H1 (cell line): ENCODE measurements at regions not wholly inside any gene's neighbourhood (a gene's known extent, or its start where the extent isn't known, plus 50 kb on each side); places are given as distances from the start of the nearest gene placed in this dataset.

Experiments used
- CTCF ChIA-PET: fragments of 300-600 bp; sonication (Branson Sonifier 250); formaldehyde crosslinking; loops from one replicate; lab custom pipeline; 2021; ENCODE audit not compliant: partially characterized antibody; lab: Charles Lee
- POLR2A ChIA-PET: fragments of 300-600 bp; sonication (Branson Sonifier 250); formaldehyde crosslinking; loops from one replicate; lab custom pipeline; 2021; ENCODE audit warnings: inconsistent platforms; ENCODE audit not compliant: partially characterized antibody; lab: Charles Lee
- DNase-seq, 2 experiments: peaks; one replicate each; pipeline versions ENCODE4 v3.0.0 to v3.0.0-alpha.2; 2010 to 2022; ENCODE audit warnings: low spot score in 2 of 2, low read depth in 1 of 2, mixed read lengths in 1 of 2
- FAIRE-seq: peaks from 2 replicates; lab custom pipeline; 2011; peaks lifted over from hg19 to GRCh38; lab: Jason Lieb, UNC
- H2AFZ ChIP-seq: 2 replicates; pipeline ENCODE4 v1.8.1; 2012; ENCODE audit warnings: low read length, inconsistent platforms
- H2AK5ac ChIP-seq: 2 replicates; pipeline ENCODE4 v1.6.1; 2013; ENCODE audit warnings: low read depth, low read length
- H2BK120ac ChIP-seq: replicated peaks from 2 replicates; pipeline ENCODE3; 2013; ENCODE audit warnings: low read depth, low read length, inconsistent platforms
- H2BK12ac ChIP-seq: 2 replicates; pipeline ENCODE4 v1.6.1; 2013; ENCODE audit warnings: low read depth, low read length
- H2BK15ac ChIP-seq: 2 replicates; pipeline ENCODE4 v1.6.1; 2013; ENCODE audit warnings: low read length
- H2BK20ac ChIP-seq: 2 replicates; pipeline ENCODE4 v1.6.1; 2013; ENCODE audit warnings: low read length
- H2BK5ac ChIP-seq: 2 replicates; pipeline ENCODE4 v1.6.1; 2013; ENCODE audit warnings: low read depth, low read length
- H3K14ac ChIP-seq: 2 replicates; pipeline ENCODE4 v1.6.1; 2013; ENCODE audit warnings: inconsistent platforms; ENCODE audit not compliant: insufficient read length
- H3K18ac ChIP-seq: 2 replicates; pipeline ENCODE4 v1.6.1; 2013; ENCODE audit warnings: low read length; ENCODE audit errors: extremely low read depth
- H3K23ac ChIP-seq: 2 replicates; pipeline ENCODE4 v1.6.1; 2013; ENCODE audit warnings: inconsistent platforms; ENCODE audit not compliant: insufficient read length
- H3K23me2 ChIP-seq: 2 replicates; pipeline ENCODE4 v1.6.1; 2013; ENCODE audit warnings: low read depth, low read length
- H3K27ac ChIP-seq: 2 replicates; pipeline ENCODE4 v1.6.1; 2011; ENCODE audit warnings: low read depth, low read length, inconsistent platforms
- H3K27me3 ChIP-seq, 4 experiments: replicated peaks in 1 of 4; 1 replicate in 1 of 4; 2 replicates in 3 of 4; pipeline versions ENCODE4 v1.6.1 to v1.8.1; 2011 to 2013; ENCODE audit warnings: low read length in 3 of 4, mild to moderate bottlenecking in 3 of 4, inconsistent platforms in 2 of 4, mixed read lengths in 2 of 4, moderate library complexity in 1 of 4; ENCODE audit not compliant: control insufficient read depth in 3 of 4, insufficient read depth in 3 of 4; ENCODE audit errors: extremely low read depth in 1 of 4
- H3K36me3 ChIP-seq, 4 experiments: 2 replicates each; pipeline versions ENCODE4 v1.6.1 to v1.8.1; 2011 to 2013; ENCODE audit warnings: mild to moderate bottlenecking in 4 of 4, low read length in 3 of 4, moderate library complexity in 2 of 4, control low read depth in 1 of 4, inconsistent platforms in 1 of 4; ENCODE audit not compliant: insufficient read depth in 4 of 4, control insufficient read depth in 2 of 4
- H3K4ac ChIP-seq: replicated peaks from 2 replicates; pipeline ENCODE3; 2013; ENCODE audit warnings: low read length, low read depth, mixed read lengths, inconsistent platforms; ENCODE audit not compliant: insufficient read length
- H3K4me1 ChIP-seq, 4 experiments: replicated peaks in 1 of 4; 1 replicate in 1 of 4; 2 replicates in 3 of 4; pipeline versions ENCODE4 v1.6.1 to v1.8.1; 2011 to 2013; ENCODE audit warnings: low read length in 3 of 4, inconsistent platforms in 2 of 4, mixed read lengths in 1 of 4; ENCODE audit not compliant: insufficient read depth in 4 of 4, control insufficient read depth in 3 of 4
- H3K4me2 ChIP-seq, 2 experiments: 2 replicates each; pipeline versions ENCODE4 v1.6.1 to v1.8.1; 2011 to 2013; ENCODE audit warnings: low read depth in 2 of 2, low read length in 2 of 2, control low read depth in 1 of 2, inconsistent platforms in 1 of 2, mild to moderate bottlenecking in 1 of 2; ENCODE audit not compliant: insufficient read depth in 1 of 2
- H3K4me3 ChIP-seq, 4 experiments: fragments of 200-600, 300-600 bp in 1 of 4; sonication (generic), shearing (Covaris generic), sonication (Bioruptor Twin) in 1 of 4; 2 replicates each; pipeline versions ENCODE4 v1.5.1 to v1.8.1; 2011 to 2016; ENCODE audit warnings: low read length in 4 of 4, low read depth in 3 of 4, control low read depth in 2 of 4, inconsistent platforms in 2 of 4, mild to moderate bottlenecking in 2 of 4, mixed read lengths in 1 of 4, moderate library complexity in 1 of 4; ENCODE audit not compliant: insufficient read depth in 2 of 4; ENCODE audit errors: extremely low read depth in 1 of 4
- H3K56ac ChIP-seq: replicated peaks from 2 replicates; pipeline ENCODE3; 2013; ENCODE audit warnings: low read depth, mild to moderate bottlenecking, mixed read lengths, low read length, inconsistent platforms; ENCODE audit not compliant: insufficient read length
- H3K79me1 ChIP-seq: 2 replicates; pipeline ENCODE4 v1.6.1; 2013; ENCODE audit warnings: low read depth, low read length, control low read depth
- H3K79me2 ChIP-seq, 2 experiments: 2 replicates each; pipeline versions ENCODE4 v1.6.1 to v1.8.1; 2012 to 2013; ENCODE audit warnings: low read length in 2 of 2, mild to moderate bottlenecking in 2 of 2, inconsistent platforms in 1 of 2; ENCODE audit not compliant: insufficient read depth in 2 of 2, control insufficient read depth in 1 of 2
- H3K9ac ChIP-seq, 4 experiments: replicated peaks in 1 of 4; 1 replicate in 1 of 4; 2 replicates in 3 of 4; pipeline versions ENCODE4 v1.6.1 to v1.8.1; 2011 to 2013; ENCODE audit warnings: low read depth in 3 of 4, low read length in 3 of 4, control low read depth in 2 of 4, mild to moderate bottlenecking in 2 of 4, moderate library complexity in 2 of 4, inconsistent platforms in 1 of 4; ENCODE audit errors: extremely low read depth in 1 of 4
- H3K9me3 ChIP-seq, 2 experiments: 2 replicates each; pipeline versions ENCODE4 v1.6.1 to v1.8.1; 2012 to 2013; ENCODE audit warnings: mild to moderate bottlenecking in 2 of 2, moderate library complexity in 2 of 2, control low read depth in 1 of 2, inconsistent platforms in 1 of 2, low read depth in 1 of 2, low read length in 1 of 2, mixed read lengths in 1 of 2; ENCODE audit not compliant: insufficient read depth in 2 of 2
- H4K20me1 ChIP-seq, 2 experiments: replicated peaks in 1 of 2; 2 replicates each; pipeline versions ENCODE3 to v1.8.1; 2011 to 2013; ENCODE audit warnings: inconsistent platforms in 2 of 2, low read length in 2 of 2, mild to moderate bottlenecking in 1 of 2; ENCODE audit not compliant: insufficient read depth in 2 of 2, control insufficient read depth in 1 of 2
- H4K5ac ChIP-seq: 2 replicates; pipeline ENCODE4 v1.6.1; 2013; ENCODE audit warnings: low read length, low read depth, mixed read lengths, inconsistent platforms; ENCODE audit not compliant: insufficient read length
- H4K8ac ChIP-seq: 2 replicates; pipeline ENCODE4 v1.8.0; 2013; ENCODE audit warnings: mild to moderate bottlenecking, moderate library complexity, low read length, inconsistent platforms; ENCODE audit not compliant: insufficient read depth; ENCODE audit errors: extremely low read depth
- H4K91ac ChIP-seq: replicated peaks from 2 replicates; pipeline ENCODE3; 2013; ENCODE audit warnings: low read length, mixed read lengths, inconsistent platforms; ENCODE audit not compliant: insufficient read length
- EP300 ChIP-seq, 2 experiments: IDR thresholded peaks; 1 replicate in 1 of 2; 2 replicates in 1 of 2; pipeline ENCODE4 v1.6.1; 2011 to 2012; ENCODE audit warnings: low read depth in 2 of 2, low read length in 2 of 2, mild to moderate bottlenecking in 2 of 2, borderline replicate concordance in 1 of 2, inconsistent platforms in 1 of 2, moderate library complexity in 1 of 2
- PHF8 ChIP-seq: fragments of 200-600 bp; sonication (generic); conservative IDR thresholded peaks from 2 replicates; pipeline ENCODE4 v1.7.1; 2012; ENCODE audit warnings: low read depth, mild to moderate bottlenecking, inconsistent platforms, low read length, moderate library complexity
- POLR2AphosphoS5 ChIP-seq: IDR thresholded peaks from 2 replicates; pipeline ENCODE4 v1.6.1; 2011; ENCODE audit warnings: low read depth, low read length
- POU5F1 ChIP-seq: IDR thresholded peaks from 2 replicates; pipeline ENCODE4 v1.6.1; 2011; ENCODE audit warnings: low read depth, mild to moderate bottlenecking, low read length, moderate library complexity
- SIN3A ChIP-seq, 2 experiments: IDR thresholded peaks in 1 of 2; conservative IDR thresholded peaks in 1 of 2; 2 replicates each; pipeline ENCODE4 v1.6.1; 2011 to 2012; ENCODE audit warnings: low read length in 2 of 2, improper control_type of control experiment in 1 of 2, low read depth in 1 of 2, mild to moderate bottlenecking in 1 of 2
- TAF7 ChIP-seq: optimal IDR thresholded peaks from 2 replicates; pipeline ENCODE3; 2011; ENCODE audit warnings: low read depth, mild to moderate bottlenecking, inconsistent platforms, low read length, moderate library complexity, borderline replicate concordance
- YY1 ChIP-seq: IDR thresholded peaks from 2 replicates; pipeline ENCODE4 v1.6.1; 2011; ENCODE audit warnings: low read depth, mild to moderate bottlenecking, low read length
- WGBS, 2 experiments: shearing (Covaris generic) in 1 of 2; methylation state at CpG; one replicate each; pipeline versions ENCODE4 v1.1.6 to v1.1.7; 2013 to 2015; ENCODE audit warnings: low lambda C conversion rate in 2 of 2, mixed read lengths in 2 of 2, inconsistent platforms in 1 of 2, low coverage in 1 of 2, missing lambda C conversion rate in 1 of 2; ENCODE audit not compliant: insufficient replicate concordance in 2 of 2, insufficient coverage in 1 of 2, insufficient read length in 1 of 2; ENCODE audit errors: extremely low coverage in 1 of 2, missing lambda C conversion rate in 1 of 2; 5-methylcytosine and 5-hydroxymethylcytosine counted together

DNA sequence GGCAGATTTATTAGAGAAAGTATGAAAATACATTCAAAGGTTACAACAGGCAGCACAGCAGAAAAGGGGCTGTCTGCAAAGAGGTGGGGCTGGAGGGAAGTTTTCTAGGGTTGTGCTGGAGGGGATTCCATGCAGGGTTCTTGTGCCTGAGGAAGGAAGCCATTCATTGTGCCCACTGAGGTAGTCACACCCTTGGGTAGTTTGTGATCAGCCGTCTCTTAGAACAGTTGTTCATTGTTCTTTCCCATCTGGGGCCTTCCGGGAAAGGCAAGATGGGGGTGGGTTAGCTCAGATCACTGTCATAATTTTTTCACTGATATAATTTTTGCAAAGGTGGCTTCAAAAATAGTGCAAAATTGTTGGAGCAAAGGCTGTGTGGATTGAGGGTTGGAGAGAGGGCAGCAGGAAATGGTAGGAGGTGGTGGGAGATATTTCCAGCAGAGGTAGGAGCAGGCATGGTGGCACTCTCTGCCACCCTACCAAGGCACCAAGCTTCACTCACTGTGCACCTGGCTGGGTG is 80.5 kb upstream of the GPR6 start:
- no peak overlapping the region for H2BK15ac ChIP-seq
- H3K4me1 ChIP-seq: peaks cover 3 to 15% (median 7%) of the 10 kb centered on the region in 4 experiments; a peak in 4 of 7 replicates
- TF ChIP-seq POU5F1 (no peak), POLR2AphosphoS5 (no peak), EP300 (IDR thresholded peaks at IDR 0.05; ENCODE audit: borderline replicate concordance in 1 of 2, low read depth in 2 of 2, low read length in 2 of 2) (no peak), PHF8 (no peak), TAF7 (no peak), YY1 (no peak), SIN3A (conservative IDR thresholded peaks at IDR 0.05 in 1 of 2, IDR thresholded peaks at IDR 0.05 in 1 of 2; ENCODE audit: low read depth in 1 of 2, low read length in 2 of 2) (no peak)
- no peak overlapping the region for H3K23ac ChIP-seq
- no peak overlapping the region for H3K4me2 ChIP-seq
- H3K79me1 ChIP-seq: no peaks in the 10 kb centered on the region
- 78% methylated on average over 2 of the region's 2 CpGs; no CpG with 5 or more reads in 1 of the 2 experiments for WGBS, 2 experiments
- no peaks in the 10 kb centered on the region for H3K79me2 ChIP-seq
- CTCF ChIA-PET: interaction anchor here (0.9 to 1.4 kb wide), 2 partner anchors 14 to 140 kb away, joined by 3 to 4 read pairs; no protein-coding TSS in a partner anchor
- H2BK120ac ChIP-seq: no peak overlapping the region
- no peak overlapping the region for H2BK5ac ChIP-seq
- H3K14ac ChIP-seq: no peak overlapping the region
- H3K9me3 ChIP-seq: peaks cover 21 to 22% of the 10 kb centered on the region in 2 experiments
- H2BK20ac ChIP-seq: no peak overlapping the region
- no peak overlapping the region for H3K9ac ChIP-seq
- H3K23me2 ChIP-seq: peaks cover 2% of the 10 kb centered on the region; the same call in 1 of the 2 replicates
- POLR2A ChIA-PET: no interaction called here
- no peak overlapping the region for H2AK5ac ChIP-seq
- H4K5ac ChIP-seq: no peak overlapping the region
- H2AFZ ChIP-seq: no peak overlapping the region
- peaks cover 0 to 8% (median 2%) of the 10 kb centered on the region in 4 experiments; a peak in 3 of 8 replicates for H3K36me3 ChIP-seq
- H4K8ac ChIP-seq: no peak overlapping the region
- H4K91ac ChIP-seq: no peak overlapping the region
- H3K4me3 ChIP-seq: no peak overlapping the region
- no peaks in the 10 kb centered on the region for H4K20me1 ChIP-seq
- H3K56ac ChIP-seq: no peak overlapping the region
- DNase-seq (no peak), FAIRE-seq (no peak)
- H3K18ac ChIP-seq: no peak overlapping the region
- H3K27ac ChIP-seq: no peak overlapping the region
- no peak overlapping the region for H3K4ac ChIP-seq
- no peak overlapping the region for H2BK12ac ChIP-seq
- H3K27me3 ChIP-seq: peaks cover 0 to 3% (median 1%) of the 10 kb centered on the region in 4 experiments; a peak in 3 of 7 replicates
